Transverse colon (tissue), 4 donors: ENCODE measurements at regions not wholly inside any gene's neighbourhood (a gene's known extent, or its start where the extent isn't known, plus 50 kb on each side); places are given as distances from the start of the nearest gene placed in this dataset.
A peak's percentile ranks its signal among the peaks of the same experiment; 100 is the strongest.

ENCODE experiments used
- CTCF ChIP-seq, 5 experiments: fragments of 200-600 bp in 3 of 5; fragments of 450-650 bp in 2 of 5; sonication (generic) in 3 of 5; IDR thresholded peaks; 1 replicate in 2 of 5; 2 replicates in 3 of 5; pipeline ENCODE4 v1.5.1; 2016 to 2017; ENCODE audit warnings: antibody characterized with exemption in 5 of 5, inconsistent platforms in 3 of 5, mild to moderate bottlenecking in 2 of 5, moderate library complexity in 1 of 5
- POLR2A ChIP-seq: fragments of 450-650 bp; IDR thresholded peaks from one replicate; pipeline ENCODE4 v1.6.1; 2016; ENCODE audit warnings: antibody characterized with exemption, mild to moderate bottlenecking, moderate library complexity
- POLR2AphosphoS5 ChIP-seq, 3 donors: sonication (generic); formaldehyde crosslinking; IDR thresholded peaks; one replicate each; pipeline ENCODE4 v1.6.1; 2016; ENCODE audit warnings: antibody characterized with exemption in 3 of 3

GRCh38 chr6:112443179-112444065 is 96.3 kb downstream of the RFPL4B start:
- TF ChIP-seq POLR2A (no peak), POLR2AphosphoS5 (IDR thresholded peaks at IDR 0.05) (peak in 1 of 3 donors; percentile 12), CTCF (IDR thresholded peaks at IDR 0.05) (no peak)
